GM12865 (cell line): ENCODE measurements at regions not wholly inside any gene's neighbourhood (a gene's known extent, or its start where the extent isn't known, plus 50 kb on each side); places are given as distances from the start of the nearest gene placed in this dataset.

ENCODE experiments used
- DNase-seq: peaks from one replicate; pipeline ENCODE4 v3.0.0; 2010; ENCODE audit warnings: low read depth
- H3K4me3 ChIP-seq: 2 replicates; pipeline ENCODE4 v1.5.1; 2011; ENCODE audit warnings: mild to moderate bottlenecking, low read depth, low read length, control low read depth
- CTCF ChIP-seq: IDR thresholded peaks from 2 replicates; pipeline ENCODE4 v1.5.1; 2011; ENCODE audit warnings: low read length, control low read depth, low read depth, inconsistent platforms; ENCODE audit not compliant: insufficient read depth; ENCODE audit errors: missing control alignments

GRCh38 chr19:31402529-31403316 lies 53.5 kb upstream of the TSHZ3 start:
- no peak overlapping the region for H3K4me3 ChIP-seq
- TF ChIP-seq CTCF: no peak
- DNase-seq: no peak

GRCh38 chr19:31406106-31406505 lies 56.9 kb upstream of the TSHZ3 start:
- DNase-seq: no peak

GRCh38 chr19:31408460-31409124 lies 59.4 kb upstream of the TSHZ3 start:
- no peak for TF ChIP-seq CTCF
- H3K4me3 ChIP-seq: no peak overlapping the region
- DNase-seq: no peak

More at GRCh38 chr19:31406106-31406505, 56.9 kb upstream of the TSHZ3 start:
- no peak overlapping the region for H3K4me3 ChIP-seq
- TF ChIP-seq CTCF: no peak

GRCh38 chr19:31413353-31413752 lies 64.1 kb upstream of the TSHZ3 start:
- DNase-seq: no peak
- no peak for TF ChIP-seq CTCF

GRCh38 chr19:31415322-31415721 lies 66.1 kb upstream of the TSHZ3 start:
- H3K4me3 ChIP-seq: no peak overlapping the region
- no peak for DNase-seq
- no peak for TF ChIP-seq CTCF

More at GRCh38 chr19:31413353-31413752, 64.1 kb upstream of the TSHZ3 start:
- no peak overlapping the region for H3K4me3 ChIP-seq

GRCh38 chr19:31416548-31416947 lies 67.3 kb upstream of the TSHZ3 start:
- no peak overlapping the region for H3K4me3 ChIP-seq
- TF ChIP-seq CTCF: no peak
- no peak for DNase-seq

- DNase-seq: no peak
- TF ChIP-seq CTCF: no peak
- H3K4me3 ChIP-seq: no peak overlapping the region
Observed at GRCh38 chr19:31418055-31418454, 68.8 kb upstream of the TSHZ3 start.
